Calu3 (cell line): ENCODE measurements at regions not wholly inside any gene's neighbourhood (a gene's known extent, or its start where the extent isn't known, plus 50 kb on each side); places are given as distances from the start of the nearest gene placed in this dataset.

Source experiments
- BruUV-seq: library from RNA; stranded (reverse); fragments of 400-500 nt; replicated peaks from 2 replicates; lab custom pipeline; 2021; lab: Mats Ljungman, UMichigan
- CTCF ChIA-PET: fragments of 300-600 bp; sonication (Branson Sonifier 250); formaldehyde crosslinking; loops from one replicate; lab custom pipeline; 2022; ENCODE audit warnings: antibody characterized with exemption; lab: Charles Lee
- DNase-seq: peaks from one replicate; pipeline ENCODE4 v3.0.0; 2022
- H3K27ac Mint-ChIP-seq: one replicate; pipeline ENCODE4 v1.8.0; 2022; ENCODE audit warnings: mixed read lengths; ENCODE audit not compliant: unreplicated experiment
- H3K27me3 Mint-ChIP-seq: one replicate; pipeline ENCODE4 v1.8.0; 2022; ENCODE audit warnings: mixed read lengths; ENCODE audit not compliant: unreplicated experiment
- H3K36me3 Mint-ChIP-seq: one replicate; pipeline ENCODE4 v1.8.0; 2022; ENCODE audit warnings: mild to moderate bottlenecking, moderate library complexity, mixed read lengths; ENCODE audit not compliant: insufficient read depth, unreplicated experiment
- H3K4me1 Mint-ChIP-seq: one replicate; pipeline ENCODE4 v1.8.0; 2022; ENCODE audit warnings: mild to moderate bottlenecking, low read depth, mixed read lengths; ENCODE audit not compliant: unreplicated experiment
- H3K4me3 Mint-ChIP-seq: one replicate; pipeline ENCODE4 v1.8.0; 2022; ENCODE audit warnings: mild to moderate bottlenecking, low read depth, moderate library complexity, mixed read lengths; ENCODE audit not compliant: unreplicated experiment
- H3K9me3 Mint-ChIP-seq: one replicate; pipeline ENCODE4 v1.8.0; 2022; ENCODE audit warnings: low read depth, mixed read lengths; ENCODE audit not compliant: unreplicated experiment
- intact Hi-C: fragments of 100-400 bp; cut with micrococcal nuclease; formaldehyde crosslinking; loops from one replicate; pipeline ENCODE4 v1.10.0; 2022; ENCODE audit not compliant: unreplicated experiment
- TF ChIP-seq, protein P1 (sequence below): fragments of 200-600 bp; IDR thresholded peaks from one replicate; pipeline ENCODE4 v1.8.0; 2022; ENCODE audit warnings: antibody characterized with exemption; ENCODE audit not compliant: unreplicated experiment

DNA sequence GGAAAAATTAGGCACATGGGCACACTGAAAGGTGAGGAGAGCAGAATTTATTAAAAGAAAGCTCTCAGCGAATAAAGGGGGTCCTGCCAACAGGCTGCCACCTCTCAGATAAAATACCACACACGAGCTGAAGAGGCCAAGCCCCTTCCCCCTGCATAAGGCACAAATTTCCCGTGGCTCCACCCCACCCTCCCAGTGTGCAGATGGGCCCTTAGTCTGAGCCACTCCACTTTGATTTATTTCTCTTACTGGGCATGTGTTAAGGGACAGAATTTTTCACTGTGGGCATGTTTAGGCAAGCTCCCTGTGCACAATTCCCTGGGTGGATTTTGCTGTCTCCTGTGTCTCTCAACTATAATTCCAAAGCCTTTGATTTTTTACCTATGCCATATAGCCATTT lies 409.8 kb downstream of the TBL1XR1 start:
- Mint-ChIP-seq H3K27me3 (no peaks in the 10 kb centered on the region), H3K4me1 (no peaks in the 10 kb centered on the region), H3K4me3 (no peak overlapping the region), H3K27ac (no peak overlapping the region), H3K36me3 (no peaks in the 10 kb centered on the region), H3K9me3 (no peaks in the 10 kb centered on the region)
- DNase-seq, result no peak
- TF ChIP-seq, protein P1, sequence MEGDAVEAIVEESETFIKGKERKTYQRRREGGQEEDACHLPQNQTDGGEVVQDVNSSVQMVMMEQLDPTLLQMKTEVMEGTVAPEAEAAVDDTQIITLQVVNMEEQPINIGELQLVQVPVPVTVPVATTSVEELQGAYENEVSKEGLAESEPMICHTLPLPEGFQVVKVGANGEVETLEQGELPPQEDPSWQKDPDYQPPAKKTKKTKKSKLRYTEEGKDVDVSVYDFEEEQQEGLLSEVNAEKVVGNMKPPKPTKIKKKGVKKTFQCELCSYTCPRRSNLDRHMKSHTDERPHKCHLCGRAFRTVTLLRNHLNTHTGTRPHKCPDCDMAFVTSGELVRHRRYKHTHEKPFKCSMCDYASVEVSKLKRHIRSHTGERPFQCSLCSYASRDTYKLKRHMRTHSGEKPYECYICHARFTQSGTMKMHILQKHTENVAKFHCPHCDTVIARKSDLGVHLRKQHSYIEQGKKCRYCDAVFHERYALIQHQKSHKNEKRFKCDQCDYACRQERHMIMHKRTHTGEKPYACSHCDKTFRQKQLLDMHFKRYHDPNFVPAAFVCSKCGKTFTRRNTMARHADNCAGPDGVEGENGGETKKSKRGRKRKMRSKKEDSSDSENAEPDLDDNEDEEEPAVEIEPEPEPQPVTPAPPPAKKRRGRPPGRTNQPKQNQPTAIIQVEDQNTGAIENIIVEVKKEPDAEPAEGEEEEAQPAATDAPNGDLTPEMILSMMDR, result no peak
- CTCF ChIA-PET, result no interaction called here
- BruUV-seq, result no TSS peak
- intact Hi-C loops, result no loop called here

DNA sequence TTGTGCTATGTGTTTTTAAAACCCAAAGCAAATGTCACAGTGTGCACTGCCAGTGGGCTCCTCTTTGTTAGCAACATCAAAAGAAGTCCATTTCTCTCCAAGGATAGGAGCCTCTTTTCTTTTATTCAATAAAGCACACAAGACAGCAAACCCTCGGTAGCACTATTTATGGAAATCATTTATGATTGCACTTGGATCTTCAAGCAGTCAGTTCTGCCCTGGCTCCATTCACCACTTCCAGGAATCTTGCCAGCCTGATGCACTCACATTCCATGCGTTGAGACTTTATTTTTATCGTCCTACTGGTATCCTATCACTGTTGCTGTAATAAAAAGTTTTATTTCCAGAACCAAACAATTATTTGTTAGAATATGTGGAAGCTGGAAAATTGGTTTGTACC lies 412.1 kb downstream of the TBL1XR1 start:
- no peaks in the 10 kb centered on the region for H3K36me3 Mint-ChIP-seq
- H3K27ac Mint-ChIP-seq, result no peak overlapping the region
- H3K27me3 Mint-ChIP-seq, result no peaks in the 10 kb centered on the region

DNA sequence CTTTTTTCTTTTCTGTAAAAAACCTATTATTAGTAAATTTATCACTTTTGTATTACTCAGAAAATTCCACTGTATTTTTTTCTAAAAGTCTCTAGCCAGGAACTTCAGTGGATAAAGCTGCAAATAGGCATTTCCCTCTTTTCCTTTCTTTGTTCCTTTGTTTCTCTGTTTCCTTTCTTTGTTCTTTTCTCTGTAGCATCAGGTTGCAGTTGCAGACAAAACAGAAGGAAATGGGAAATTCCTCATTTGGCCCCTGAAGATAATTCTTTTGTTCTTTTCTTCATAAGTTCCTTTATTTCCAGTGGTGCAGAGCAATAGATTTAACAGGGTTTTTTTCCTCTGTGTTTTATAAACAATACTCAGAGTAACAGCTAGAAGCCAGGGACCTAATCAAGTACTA lies 416.5 kb downstream of the TBL1XR1 start:
- no TSS peak for BruUV-seq
- Mint-ChIP-seq H3K36me3 (no peaks in the 10 kb centered on the region), H3K4me3 (no peak overlapping the region), H3K27me3 (no peaks in the 10 kb centered on the region), H3K27ac (no peak overlapping the region), H3K9me3 (no peaks in the 10 kb centered on the region), H3K4me1 (no peaks in the 10 kb centered on the region)
- CTCF ChIA-PET, result no interaction called here
- no peak for DNase-seq
- intact Hi-C loops, result no loop called here
- TF ChIP-seq, protein P1, result no peak

More for the DNA sequence above, 412.1 kb downstream of the TBL1XR1 start:
- Mint-ChIP-seq H3K4me1 (no peaks in the 10 kb centered on the region), H3K9me3 (no peaks in the 10 kb centered on the region), H3K4me3 (no peak overlapping the region)
- intact Hi-C loops, result no loop called here
- CTCF ChIA-PET, result interaction anchor here (0.6 kb wide), 1 partner anchor 670 kb away, joined by 3 read pairs; no protein-coding TSS in a partner anchor
- no peak for DNase-seq
- TF ChIP-seq, protein P1, result no peak
- no TSS peak for BruUV-seq

DNA sequence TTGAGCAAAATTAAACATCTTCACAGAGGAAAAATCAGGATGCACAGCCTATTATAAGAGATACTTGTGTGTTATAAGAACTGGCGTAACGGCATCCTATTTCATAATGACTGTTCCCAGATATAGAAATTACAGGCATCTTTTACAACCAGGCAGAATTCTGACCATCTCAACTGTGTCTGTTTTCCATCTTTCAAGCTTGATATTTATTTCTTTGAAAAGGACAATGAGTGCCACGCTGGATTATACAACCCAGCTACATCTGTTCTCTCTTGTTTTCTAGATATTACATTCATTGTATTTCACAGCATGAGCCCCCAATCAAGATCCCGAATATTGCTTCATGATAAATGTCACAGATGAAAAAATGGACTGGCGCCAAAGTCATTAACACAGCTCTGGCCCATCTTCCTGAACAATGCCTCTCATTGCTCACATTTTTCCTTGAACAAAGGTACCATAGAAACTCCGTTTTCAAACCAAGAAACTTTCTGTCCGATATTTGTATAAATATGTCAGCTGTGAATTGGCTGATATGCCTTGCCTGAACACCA lies 420.6 kb downstream of the TBL1XR1 start:
- TF ChIP-seq, protein P1, result no peak
- Mint-ChIP-seq H3K27me3 (no peaks in the 10 kb centered on the region), H3K36me3 (no peaks in the 10 kb centered on the region), H3K4me1 (no peaks in the 10 kb centered on the region), H3K9me3 (peaks cover 9% of the 10 kb centered on the region), H3K4me3 (no peak overlapping the region), H3K27ac (no peak overlapping the region)
- CTCF ChIA-PET, result interaction anchor here (0.6 kb wide), 1 partner anchor 580 kb away, joined by 3 read pairs; no protein-coding TSS in a partner anchor
- BruUV-seq, result no TSS peak
- DNase-seq, result no peak
- intact Hi-C loops, result no loop called here
